ENCODE measurements at regions not wholly inside any gene's neighbourhood (a gene's known extent, or its start where the extent isn't known, plus 50 kb on each side); places are given as distances from the start of the nearest gene placed in this dataset.

DNA sequence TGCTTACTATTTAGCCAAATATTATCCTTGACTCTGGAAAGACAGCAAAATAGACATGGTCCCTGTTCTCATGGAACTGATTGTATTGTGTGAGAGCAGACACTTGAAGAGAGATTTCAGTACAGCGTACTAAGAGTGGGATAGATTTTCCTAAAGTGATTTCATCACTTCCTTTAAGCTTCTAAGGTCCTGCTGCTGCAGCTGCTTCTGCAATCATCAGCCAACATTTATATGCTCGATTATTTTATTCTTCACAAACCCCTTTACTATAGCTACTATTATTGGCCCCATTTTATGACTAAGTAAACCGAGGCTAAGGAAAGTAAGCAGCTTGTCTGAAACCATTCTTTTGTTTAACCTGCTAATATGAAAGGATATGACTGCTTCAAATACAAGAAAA, 137.7 kb downstream of the SPATA31D1 start:
- TF ChIP-seq, protein P1, sequence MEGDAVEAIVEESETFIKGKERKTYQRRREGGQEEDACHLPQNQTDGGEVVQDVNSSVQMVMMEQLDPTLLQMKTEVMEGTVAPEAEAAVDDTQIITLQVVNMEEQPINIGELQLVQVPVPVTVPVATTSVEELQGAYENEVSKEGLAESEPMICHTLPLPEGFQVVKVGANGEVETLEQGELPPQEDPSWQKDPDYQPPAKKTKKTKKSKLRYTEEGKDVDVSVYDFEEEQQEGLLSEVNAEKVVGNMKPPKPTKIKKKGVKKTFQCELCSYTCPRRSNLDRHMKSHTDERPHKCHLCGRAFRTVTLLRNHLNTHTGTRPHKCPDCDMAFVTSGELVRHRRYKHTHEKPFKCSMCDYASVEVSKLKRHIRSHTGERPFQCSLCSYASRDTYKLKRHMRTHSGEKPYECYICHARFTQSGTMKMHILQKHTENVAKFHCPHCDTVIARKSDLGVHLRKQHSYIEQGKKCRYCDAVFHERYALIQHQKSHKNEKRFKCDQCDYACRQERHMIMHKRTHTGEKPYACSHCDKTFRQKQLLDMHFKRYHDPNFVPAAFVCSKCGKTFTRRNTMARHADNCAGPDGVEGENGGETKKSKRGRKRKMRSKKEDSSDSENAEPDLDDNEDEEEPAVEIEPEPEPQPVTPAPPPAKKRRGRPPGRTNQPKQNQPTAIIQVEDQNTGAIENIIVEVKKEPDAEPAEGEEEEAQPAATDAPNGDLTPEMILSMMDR (IDR thresholded peaks at IDR 0.05), result no peak
- no peak for TF ChIP-seq EP300 (IDR thresholded peaks at IDR 0.05; ENCODE audit: low read depth)

All from transverse colon (tissue), 3 donors.